ENCODE measurements at regions not wholly inside any gene's neighbourhood (a gene's known extent, or its start where the extent isn't known, plus 50 kb on each side); places are given as distances from the start of the nearest gene placed in this dataset.
A peak's percentile ranks its signal among the peaks of the same experiment; 100 is the strongest.

DNA sequence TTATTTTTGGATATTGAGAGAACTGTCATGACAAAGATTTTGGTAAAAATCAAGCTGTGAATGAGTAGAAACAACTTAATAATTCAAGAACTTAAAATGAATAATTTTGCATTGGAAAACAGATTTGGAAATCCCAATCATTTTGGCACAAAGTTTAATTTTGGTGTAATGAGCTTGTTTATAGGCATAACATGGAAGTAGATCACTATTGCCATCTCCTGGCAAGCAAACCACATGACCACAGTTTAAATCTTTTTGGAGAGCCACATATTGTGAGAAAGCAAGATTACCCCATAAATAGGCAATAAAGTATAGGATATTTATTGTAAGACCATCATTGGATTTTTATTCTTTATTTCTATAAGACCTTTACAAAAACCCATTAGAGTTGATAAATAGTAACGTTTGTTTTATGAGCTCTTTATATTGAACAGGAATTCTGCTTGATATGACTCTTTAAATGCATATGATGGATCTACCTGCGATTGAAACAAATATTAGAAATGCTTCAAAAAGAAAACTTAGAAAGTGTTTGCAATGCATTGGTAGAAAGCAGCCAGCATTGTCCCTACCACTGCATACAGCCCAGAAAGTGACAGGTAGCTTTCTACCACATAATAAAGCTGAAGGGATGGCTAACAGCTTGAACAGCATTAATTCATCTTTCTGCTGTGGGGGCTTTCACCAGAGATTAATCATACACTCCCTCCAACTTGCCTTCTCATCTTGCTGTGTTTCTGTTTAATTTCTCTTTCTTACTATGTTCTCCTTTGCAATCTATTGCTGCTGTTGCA lies 766.8 kb downstream of the TBL1XR1 start:
- peak; percentile 2 for DNase-seq (ENCODE audit: low spot score)

DNA sequence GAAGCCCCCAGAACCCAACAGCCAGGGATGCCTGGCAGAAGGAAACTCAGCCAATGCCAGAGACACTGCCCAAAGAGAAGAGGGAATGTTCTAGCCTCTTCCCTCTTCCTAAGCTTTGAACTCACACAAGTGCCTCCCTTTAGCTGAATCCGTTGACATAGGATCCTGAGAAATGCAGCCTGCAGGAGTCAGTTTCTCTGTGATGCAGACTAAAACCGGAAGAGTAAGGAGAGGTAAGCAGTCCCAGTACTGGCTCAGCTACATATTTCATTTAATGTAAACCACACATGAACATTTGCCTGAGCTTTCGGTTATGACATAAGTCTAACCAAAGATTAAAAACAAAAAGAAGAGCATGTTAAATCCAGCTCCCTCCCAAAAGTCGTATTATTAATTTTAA lies 768.7 kb downstream of the TBL1XR1 start:
- DNase-seq (ENCODE audit: low spot score) = no peak

DNA sequence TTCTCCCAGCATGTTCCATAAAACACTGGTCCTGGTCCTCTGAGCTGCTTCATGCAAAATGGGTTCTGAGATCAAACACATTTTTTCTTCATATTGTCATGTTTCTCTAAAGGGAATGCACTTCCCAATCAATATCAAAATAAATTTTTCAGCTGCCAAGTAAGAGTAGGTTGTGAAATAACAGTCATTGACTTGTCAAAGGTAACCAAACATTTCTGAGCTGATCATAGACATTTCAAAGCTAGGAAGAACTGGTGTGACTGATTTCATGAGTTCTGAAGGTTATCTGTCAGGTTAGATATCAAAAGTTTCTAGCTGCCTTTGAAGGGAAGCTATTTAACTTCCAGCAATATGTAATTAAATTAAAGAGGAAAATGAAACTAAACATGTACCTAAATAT lies 770.9 kb downstream of the TBL1XR1 start:
- no peak for DNase-seq (ENCODE audit: low spot score)

DNA sequence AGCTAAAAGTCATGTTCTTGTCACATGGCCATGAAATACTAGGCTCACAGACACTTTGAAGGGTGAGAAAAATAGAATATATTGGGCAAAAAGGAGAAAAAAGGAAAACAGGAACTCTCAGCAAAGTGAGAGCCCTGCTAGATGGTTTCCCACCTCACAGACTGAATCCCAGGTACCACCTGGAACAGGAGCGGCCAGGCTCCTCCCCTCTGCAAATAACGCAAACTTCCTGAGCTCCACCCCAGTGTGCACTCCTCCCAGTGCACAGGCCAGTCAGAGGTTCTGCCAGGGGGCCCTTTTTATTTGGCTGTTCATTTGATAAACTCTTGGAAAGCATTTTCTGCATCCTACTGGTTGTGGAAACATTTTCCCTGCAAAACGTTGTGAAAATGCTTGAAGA lies 780.4 kb downstream of the TBL1XR1 start:
- no peak for DNase-seq (ENCODE audit: low spot score)

DNA sequence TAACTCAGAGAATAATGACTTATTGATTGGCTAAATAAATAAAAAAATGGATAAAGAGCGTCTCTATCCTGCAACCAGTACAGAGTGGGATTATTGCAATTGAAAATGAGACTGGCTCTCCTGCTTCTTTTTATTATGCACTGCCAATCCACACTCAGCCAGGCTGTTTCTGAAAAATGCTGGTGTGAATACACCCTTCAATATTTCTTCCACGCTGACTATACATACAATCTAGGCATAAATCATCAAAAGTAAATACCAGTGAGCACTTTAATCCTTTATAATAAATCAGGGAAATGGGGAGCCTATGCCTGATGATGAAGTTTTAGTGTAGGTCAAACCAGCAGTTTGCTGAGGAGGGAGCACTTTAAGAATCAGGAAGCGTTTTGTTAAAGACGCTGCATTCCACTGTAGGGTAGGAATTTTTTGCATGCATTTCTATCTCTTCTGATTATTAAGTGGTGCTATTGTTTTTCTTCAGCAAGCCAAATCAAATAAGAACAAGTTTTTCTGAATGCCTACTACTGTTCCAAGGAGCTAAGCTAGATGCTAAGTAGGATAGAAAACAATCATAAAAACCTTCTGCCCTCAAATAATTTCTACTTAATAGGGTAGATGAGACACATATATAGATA lies 781.5 kb downstream of the TBL1XR1 start:
- DNase-seq (ENCODE audit: low spot score) = no peak

DNA sequence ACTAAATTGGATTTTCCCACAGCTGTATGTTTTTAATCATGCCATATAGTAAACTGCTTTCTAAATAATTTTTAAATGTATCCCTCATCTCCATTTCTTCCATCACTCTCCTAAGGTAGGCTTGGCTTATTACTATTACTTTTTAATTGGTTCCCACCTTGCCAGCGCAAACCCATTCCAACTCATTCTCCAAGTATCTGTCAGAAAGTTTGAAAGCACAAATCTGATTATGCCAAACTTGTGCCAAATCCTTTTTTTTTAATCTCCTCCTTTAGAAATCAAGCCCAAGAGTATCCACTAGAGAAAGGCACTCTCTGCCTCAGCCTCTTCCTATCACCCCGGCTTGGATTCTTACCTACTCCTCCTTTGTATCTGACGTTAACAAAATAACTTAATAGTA lies 784.5 kb downstream of the TBL1XR1 start:
- DNase-seq (ENCODE audit: low spot score) = no peak

DNA sequence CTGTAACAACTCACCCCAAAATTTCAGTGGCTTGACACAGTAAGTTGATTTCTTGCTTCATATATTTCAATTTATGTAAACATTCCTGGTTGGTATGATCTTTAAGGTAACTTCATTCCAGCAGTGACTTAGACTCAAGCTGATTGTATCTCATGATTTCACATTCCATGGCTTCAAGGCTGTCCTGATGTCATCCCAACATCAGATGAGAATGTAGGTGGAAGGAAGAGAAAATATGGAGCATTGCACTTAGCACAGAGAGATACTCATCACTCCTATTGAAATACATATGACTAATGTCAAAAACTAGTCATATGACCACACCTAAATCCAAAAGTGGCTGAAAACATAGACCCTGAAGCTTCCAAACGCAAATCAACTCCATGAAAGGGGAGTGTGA lies 793.8 kb downstream of the TBL1XR1 start:
- DNase-seq (ENCODE audit: low spot score) = no peak

DNA sequence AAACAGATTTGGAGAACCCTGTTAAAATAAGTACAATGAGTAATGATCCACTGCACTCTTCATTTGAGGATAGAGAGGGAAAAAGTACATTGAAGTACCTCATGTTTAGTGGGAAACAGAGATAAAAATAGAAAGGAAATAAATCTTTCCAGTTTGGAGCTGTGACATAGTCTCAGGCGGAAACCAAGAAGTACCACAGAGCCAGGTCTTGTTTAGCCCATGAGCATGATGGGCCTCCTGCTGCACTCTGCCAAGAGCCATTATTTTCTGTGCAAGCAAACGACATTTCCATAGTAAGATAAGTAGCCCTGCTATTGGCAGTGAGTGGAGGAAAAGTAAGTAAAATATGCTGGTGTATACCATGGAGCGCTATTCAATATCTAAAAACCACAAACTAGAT lies 796.1 kb downstream of the TBL1XR1 start:
- no peak for DNase-seq (ENCODE audit: low spot score)

DNA sequence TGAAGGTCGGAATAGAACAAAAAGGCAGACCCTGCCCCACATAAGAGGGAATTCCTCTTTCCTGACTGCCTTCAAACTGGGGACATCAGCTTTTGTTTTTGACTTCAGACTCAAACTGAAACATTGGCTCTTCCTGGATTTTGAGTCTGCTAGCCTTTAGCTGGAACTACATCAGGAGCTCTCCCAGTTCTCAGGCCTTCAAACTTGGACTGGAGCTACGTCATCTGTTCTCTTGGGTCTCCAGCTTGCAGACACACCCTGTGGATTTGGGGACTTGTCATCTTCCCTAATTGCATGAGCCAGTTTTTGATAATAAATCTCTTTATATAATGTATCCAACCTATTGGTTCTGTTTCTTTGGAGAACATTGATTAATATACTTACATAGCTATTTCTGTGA lies 798.1 kb downstream of the TBL1XR1 start:
- DNase-seq (ENCODE audit: low spot score) = no peak

DNA sequence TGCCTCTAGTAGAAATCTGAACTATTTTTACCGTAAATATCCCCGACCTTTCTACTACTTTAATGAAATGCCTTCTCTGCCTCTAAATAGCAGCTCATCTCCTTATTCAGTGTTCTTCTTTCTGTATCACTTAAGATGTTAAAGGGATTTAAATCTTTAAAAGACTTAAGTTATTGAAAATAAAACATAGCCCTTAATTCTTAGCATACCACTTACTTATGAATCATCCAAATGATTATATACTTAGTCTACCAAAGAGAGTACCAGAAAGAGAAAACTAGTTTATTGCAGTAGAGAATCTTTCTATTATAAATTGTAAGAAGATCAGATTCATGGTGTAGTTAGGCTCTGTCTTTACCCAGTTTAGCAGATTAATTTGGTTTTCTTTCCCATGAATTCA lies 802.0 kb downstream of the TBL1XR1 start:
- DNase-seq (ENCODE audit: low spot score) = no peak

DNA sequence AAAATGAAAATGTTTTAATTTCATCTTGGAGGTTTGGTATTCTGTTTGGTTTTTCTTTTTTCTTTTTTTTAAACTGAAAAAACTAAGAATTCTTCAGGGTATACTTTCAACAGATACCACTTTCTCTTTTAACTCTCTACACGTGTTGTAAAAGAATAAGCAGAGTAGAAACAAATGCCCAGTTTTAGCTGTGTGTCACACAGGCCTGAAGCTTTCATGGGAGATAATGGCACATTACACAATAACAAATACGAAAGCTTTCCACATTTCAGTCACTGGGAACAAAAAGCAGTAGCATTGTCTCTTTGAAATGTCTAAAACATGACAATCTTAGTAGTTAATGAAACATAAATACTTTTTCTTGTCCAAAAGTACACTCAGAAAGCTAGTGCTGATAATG lies 818.5 kb downstream of the TBL1XR1 start:
- no peak for DNase-seq (ENCODE audit: low spot score)

DNA sequence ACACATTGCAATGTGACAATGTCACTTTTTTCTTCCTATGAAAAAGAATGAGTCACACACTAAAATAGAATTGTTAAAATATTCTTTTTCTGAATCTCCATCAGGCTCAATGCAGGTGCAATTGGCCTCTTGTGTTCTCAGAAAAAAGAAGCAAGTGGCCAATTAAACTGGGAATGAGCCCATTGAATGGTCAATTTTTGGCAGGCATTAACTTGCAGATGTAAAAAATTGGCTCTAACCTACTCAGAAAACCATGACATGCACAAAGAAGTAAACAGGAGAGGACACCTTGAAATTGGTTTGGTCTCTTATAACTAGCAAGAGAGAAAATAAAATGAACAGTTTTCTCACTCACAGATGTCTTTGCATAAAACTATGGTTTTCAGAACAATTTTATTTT lies 820.8 kb downstream of the TBL1XR1 start:
- DNase-seq (ENCODE audit: low spot score) = no peak

DNA sequence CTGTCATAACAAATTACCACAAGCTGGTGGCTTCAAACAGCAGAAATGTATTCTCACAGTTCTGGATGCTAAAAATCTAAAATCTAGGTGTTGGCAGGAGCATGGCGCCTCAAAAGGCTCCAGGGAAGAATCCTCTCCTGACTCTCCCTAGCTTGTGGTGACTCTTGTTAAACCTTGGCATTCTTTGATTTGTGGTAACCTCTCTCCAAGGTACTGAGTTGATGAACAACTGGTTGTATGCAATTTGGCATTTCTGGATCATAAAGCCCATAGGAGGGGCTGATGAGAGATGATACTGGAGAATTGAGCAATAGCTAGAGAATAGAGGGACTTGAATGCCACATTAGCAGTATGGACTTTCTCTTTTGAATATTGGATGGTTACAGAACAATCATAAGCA lies 821.8 kb downstream of the TBL1XR1 start:
- DNase-seq (ENCODE audit: low spot score) = no peak

DNA sequence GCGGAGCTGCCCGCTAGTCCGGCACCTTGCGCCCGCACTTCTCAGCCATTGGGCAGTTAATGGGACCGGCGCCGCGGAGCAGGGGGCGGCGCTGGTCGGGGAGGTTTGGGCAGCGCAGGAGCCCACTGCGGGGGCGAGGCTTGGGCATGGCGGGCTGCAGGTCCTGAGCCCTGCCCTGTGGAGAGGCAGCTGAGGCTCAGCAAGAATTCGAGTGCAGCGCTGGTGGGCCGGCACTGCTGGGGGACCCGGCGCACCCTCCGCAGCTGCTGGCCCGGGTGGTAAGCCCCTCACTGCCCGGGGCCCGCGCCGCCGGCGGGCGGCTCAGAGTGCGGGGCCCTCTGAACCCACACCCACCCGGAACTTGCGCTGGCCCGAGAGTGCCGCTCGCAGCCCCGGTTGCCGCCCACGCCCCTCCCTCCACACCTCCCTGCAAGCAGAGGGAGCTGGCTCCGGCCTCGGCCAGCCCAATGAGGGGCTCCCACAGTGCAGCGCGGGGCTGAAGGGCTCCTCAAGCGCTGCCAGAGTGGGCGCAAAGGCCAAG lies 835.0 kb downstream of the TBL1XR1 start:
- no peak for DNase-seq (ENCODE audit: low spot score)

DNA sequence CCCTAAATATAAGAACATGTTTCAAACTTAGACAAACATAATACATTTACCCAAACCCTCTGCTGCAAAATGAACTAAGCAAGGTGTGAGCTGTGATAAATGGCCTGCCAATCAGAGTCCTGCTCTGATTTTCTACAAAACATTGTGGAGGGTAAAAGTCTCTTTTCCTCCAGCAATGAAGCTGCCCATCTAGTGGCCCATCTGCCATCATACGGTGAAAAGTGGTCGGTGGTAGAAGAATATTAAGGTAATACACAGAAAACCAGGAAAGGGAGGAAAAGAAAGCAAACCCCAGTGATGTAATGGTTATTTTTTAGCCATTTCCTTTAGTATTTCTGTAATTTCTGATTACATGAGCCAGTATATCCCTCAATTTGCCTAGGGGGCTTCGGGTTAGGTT lies 838.1 kb downstream of the TBL1XR1 start:
- DNase-seq (ENCODE audit: low spot score) = no peak

DNA sequence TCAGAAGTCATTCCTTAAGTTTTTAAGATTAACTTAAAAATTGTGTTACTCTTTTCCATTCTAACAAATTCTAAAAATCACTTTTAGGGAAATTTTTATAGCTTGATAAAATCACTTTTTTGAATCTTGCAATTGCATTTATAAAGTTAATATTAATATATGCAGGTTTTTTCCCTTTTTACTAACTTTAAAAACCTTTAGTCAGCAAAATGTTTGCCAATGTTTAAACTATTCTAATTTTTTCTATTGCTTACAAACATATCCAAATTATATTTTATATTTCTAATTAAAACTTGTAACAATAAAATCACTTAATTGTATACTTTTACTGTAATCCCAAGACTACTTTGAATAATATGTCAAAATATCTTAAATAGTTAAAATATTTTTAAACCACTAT lies 839.4 kb downstream of the TBL1XR1 start:
- DNase-seq (ENCODE audit: low spot score) = no peak

DNA sequence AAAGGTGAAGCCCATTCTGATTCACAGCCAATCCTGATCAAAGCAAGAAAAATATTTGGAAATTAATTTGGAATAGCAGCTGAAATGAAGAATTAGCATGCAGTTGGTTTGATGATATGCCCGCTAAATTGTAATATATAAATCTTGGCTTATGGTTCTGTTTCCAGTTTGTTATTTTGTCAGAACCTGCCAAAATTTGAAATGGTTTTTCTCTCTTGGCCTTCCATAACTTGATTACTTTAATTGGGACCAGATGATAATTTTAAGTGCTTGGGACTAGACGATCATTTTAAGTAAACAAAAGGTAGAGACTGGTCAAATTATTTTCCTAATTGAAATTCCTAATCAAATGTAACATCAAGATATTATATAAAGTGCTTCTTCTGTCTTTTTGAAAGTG lies 842.4 kb downstream of the TBL1XR1 start:
- DNase-seq (ENCODE audit: low spot score) = no peak

DNA sequence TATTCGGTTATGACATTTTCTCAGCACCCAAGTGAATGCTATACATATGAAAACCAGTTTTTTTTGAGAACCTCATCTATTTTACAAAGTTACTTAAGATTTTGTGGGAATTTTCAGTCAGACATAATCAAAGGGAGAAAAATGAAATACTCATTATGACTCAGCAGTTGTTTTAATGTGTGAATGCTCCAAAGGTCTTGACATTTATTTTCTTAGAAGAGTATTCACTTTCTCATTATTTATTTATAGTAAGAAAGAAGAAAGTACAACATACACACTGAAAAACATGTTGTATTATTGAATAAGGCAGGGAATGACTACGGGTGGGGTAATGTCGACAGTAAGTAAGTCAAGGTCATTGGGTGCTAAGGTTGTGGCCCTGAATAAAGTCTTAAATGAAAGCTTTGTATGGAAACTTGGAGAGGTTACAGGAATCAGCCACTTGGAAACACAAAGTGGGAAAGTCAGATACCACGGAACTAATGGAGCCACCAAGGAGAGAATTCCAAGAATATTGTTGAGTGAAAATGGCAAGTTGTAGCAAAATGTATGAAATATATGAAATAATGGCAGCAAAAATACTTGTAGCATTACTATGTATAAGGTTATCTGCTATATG lies 844.5 kb downstream of the TBL1XR1 start:
- DNase-seq (ENCODE audit: low spot score) = no peak

DNA sequence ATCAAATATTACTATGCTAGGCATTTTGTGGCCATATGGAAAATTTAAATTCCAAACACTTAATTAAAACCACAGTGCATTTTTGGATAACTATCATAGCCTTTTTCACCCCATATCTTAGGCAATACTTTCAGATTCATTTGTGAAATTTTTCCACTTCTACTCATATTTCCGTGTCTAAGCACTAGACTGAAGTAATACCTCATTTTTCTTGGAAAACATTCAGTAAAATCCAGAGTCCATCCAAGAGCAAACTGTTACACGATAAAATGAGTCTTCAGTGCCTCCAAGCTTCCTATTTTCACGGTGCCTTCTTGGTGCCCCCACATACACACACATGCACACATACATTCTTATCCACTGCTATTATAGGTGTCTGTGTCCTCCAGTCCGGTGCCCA lies 845.9 kb downstream of the TBL1XR1 start:
- DNase-seq (ENCODE audit: low spot score) = no peak

DNA sequence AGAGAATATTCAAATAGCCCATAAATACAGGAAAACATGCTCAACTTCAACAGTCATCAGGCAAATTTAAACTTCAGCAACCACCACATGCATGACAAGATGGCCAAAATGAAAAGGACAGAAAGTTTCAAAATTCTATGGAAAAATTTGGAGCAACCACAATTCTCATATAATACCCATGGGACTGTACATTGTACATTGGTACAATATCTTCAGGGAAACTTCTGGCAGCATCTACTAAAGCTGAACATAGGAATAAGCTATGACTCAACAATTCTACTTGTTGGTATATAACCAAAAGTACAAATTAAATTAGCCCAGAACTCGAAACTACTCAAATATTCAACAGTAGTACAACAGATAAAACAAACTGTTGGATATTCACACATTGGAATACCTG lies 847.6 kb downstream of the TBL1XR1 start:
- DNase-seq (ENCODE audit: low spot score) = no peak

DNA sequence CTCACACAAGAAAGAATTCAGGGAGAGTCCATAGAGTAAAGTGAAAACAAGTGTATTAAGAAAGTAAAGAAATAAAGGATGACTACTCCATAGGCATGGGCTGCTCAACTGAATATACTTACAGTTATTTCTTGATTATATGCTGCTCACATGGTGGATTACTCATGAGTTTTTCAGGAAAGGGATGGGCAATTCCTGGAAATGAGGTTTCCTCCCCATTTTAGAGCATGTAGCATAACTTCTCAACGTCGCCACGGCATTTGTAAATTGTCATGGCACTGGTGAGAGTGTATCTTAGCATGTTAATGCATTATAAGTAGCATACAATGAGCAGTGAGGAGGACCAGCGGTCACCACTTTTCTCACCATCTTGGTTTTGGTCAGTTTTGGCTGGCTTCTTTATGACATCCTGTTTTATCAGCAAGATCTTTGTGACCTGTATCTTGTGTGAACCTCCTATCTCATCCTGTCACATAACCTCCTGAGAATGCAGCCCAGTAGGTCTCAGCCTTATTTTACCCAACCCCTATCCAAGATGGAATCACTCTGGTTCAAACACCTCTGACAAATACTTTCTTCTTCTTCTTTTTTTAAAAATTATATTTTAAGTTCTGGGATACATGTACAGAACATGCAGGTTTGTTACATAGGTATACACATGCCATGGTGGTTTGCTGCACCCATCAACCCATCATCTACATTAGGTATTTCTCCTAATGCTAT lies 849.7 kb downstream of the TBL1XR1 start:
- DNase-seq (ENCODE audit: low spot score) = no peak

DNA sequence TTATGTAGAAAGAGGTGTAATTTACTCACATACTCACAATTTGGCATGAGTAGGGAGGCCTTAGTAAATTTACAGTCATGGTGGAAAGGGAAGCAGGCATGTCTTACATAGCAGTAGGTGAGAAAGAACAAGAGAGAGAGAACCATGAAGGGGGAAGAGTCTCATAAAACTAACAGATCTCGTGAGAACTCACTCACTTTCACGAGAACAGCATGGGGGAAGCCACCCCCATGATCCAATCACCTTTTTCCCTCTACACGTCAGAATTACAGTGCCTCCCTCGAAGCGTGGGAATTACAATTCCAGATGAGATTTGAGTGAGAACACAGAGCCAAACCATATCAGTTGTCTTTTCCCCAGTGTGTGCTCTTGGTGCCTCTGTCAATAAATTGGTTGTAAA lies 855.3 kb downstream of the TBL1XR1 start:
- DNase-seq (ENCODE audit: low spot score) = no peak

DNA sequence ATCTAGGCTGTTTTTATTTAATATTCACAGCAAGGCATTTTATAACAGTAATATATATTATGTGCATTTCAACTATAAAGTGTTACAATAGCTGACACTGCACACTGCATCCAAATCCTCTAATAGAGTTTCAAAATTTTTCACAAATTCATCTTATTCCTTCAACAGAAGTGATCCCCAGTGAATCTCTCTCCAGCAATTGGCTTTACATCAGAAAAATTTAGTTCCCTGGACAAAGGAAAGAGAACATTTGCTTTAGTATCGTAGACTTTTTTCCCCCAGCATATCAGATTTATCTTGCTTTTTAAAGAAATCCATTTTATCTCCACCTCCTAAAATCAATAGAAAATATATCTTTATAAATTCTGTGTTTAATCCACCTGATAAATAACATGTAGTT lies 868.6 kb downstream of the TBL1XR1 start:
- no peak for DNase-seq (ENCODE audit: low spot score)

All from activated CD4-positive, alpha-beta T cell treated with anti-CD3 and anti-CD28 coated beads, Interleukin-2, Interleukin-4, amounts not matched to agents 100 ng/mL and 50 ng/mL, durations not matched to agents 16 hours and 8 hours (primary cell).